HPDE6-E6E7 (cell line): ENCODE measurements at regions not wholly inside any gene's neighbourhood (a gene's known extent, or its start where the extent isn't known, plus 50 kb on each side); places are given as distances from the start of the nearest gene placed in this dataset.
"Not testable (repeated sequence)": the region's sequence is repeated elsewhere in the genome, so short reads cannot be mapped to it uniquely, and the experiment has no call there.

Experiments used
- DNase-seq: peaks from one replicate; pipeline ENCODE4 v3.0.0; 2011; ENCODE audit warnings: missing footprints; ENCODE audit errors: extremely low spot score

DNA sequence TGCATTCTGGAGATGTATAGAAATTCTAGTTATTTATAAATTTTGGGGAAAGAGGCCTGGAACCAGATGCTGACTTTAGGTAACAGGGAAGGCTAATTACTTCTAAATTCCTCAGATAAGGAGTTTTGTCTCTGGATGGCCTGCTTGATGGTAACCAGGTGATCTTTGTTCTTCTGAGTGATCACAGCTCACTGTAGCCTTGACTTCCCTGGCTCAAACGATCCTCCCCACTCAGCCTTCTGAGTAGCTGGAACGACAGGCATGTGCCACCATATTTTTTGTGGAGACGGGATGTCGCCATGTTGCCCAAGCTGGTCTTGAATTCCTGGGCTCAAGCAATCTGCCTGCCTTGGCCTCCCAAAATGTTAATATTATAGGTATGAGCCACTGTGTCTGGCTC, 54.4 kb upstream of the MSH6 start:
- no peak for DNase-seq

DNA sequence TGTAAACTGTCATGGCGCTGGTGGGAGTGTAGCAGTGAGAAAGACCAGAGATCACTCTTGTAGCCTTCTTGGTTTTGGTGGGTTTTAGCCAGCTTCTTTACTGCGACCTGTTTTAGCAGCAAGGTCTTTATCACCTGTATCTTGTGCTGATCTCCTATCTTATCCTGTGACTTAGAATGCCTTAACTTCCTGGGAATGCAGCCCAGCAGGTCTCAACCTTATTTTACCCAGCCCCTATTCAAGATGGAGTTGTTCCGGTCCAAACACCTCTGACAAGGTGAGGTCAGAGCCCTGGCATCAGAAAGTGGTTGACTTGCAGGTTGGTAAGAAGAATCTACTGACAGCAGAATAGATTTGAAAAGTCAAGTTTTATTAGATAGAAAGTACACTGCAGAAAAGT, 55.0 kb upstream of the MSH6 start:
- no peak for DNase-seq

DNA sequence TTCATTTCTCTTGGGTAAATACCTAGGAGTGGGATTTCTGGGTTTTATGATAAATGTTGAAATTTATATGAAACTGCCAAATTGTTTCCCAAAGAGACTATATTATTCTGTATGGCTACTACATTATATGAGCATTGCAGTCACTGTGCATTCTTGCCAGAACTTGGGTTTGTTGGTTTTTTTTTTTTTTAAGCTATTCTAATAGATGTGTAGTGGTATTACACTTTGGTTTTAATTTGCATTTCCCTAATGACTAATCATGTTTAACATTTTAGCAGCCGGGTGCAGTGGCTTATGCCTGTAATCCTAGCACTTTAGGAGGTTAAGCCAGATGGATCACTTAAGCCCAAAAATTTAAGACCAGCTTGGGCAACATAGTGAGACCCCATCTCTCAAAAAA, 56.0 kb upstream of the MSH6 start:
- not testable (repeated sequence) for DNase-seq

DNA sequence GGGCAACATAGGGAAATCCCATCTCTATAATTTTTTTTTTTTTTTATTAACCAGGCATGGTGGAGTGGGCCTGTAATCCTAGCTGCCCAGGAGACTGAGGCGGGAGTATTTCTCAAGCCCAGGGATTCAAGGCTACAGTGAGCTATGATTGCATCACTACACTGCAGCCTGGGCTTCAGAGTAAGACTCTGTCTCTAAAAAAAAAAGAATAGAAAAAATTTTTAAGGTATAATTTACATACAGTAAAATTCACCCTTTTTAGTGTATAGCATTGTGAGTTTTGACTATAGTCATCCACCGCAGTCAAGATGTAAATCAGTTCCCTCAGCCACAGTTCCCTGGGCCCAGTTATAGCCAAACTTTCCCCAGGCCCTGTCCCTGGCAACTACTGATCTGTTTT, 57.1 kb upstream of the MSH6 start:
- DNase-seq = no peak

DNA sequence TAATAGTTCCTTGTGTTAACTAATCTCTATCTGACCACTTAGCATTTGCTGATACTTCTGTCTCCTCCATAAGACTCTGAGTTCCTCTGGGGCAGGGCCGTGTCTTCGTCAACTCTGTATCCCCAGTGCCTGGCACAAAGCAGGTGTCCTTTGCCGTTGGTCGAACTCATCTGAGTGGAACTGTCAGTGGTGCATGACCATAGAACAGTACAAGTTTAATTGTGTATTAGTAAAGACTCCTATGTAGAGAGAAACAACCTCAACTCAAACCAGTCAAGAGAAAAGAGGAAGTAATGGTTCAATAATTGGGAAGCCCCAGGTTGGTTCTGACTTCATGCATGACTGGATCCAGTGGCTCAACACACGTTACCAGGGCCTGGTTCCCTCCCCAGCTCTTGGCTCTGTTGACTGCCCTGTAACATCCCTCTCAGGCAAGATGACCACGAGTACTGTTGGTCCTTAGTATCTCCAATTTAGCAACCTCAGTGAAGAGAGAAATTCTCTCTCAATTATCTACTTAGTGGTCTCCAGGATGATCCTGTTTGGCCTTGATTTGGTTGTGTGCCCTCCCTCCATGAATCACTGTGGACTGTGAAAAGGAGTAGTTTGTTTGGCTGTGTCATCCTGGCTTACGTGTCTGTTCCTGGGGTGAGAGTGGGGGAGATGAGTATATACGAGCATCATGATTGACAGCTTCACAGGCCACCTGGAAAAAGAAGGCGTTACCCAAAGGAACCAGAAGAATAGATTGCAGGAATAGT, 58.5 kb upstream of the MSH6 start:
- peak; percentile 29 for DNase-seq

DNA sequence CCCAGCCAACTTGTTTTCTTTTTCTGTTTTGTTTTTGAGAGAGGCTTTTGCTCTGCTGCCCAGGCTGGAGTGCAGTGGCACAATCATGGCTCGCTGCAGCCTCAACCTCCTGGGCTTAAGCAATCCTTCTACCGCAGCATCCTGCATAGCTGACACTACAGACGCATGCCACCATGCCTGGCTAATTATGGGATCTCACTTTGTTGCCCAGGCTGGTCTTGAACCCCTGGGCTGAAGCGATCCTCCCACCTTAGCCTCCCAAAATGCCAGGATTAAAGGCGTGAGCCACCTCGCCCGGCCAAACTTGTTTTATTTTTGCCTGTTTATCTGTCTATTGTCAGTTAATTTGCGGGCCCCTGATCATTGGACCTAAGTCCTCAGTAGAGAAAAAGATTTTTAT, 61.6 kb upstream of the MSH6 start:
- DNase-seq = no peak

DNA sequence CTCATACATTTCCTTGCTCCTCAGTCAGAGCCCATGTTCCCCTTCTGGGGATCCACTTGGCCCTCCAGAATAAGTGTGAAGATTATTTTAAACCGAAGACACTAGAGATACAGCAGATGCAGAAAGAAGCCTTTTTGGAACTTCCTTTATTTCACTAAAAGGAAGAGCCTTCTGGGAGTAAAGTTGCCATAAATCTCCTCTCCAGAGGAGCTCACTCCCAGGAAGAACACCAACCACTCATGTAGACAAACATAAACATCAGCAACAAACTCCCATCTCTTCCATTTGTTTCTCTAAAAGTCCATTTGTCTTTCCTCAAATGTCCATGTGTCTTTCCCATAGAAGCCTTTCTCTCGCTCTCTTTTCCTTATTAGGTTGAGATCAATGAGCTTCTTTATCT, 62.4 kb upstream of the MSH6 start:
- DNase-seq = no peak

DNA sequence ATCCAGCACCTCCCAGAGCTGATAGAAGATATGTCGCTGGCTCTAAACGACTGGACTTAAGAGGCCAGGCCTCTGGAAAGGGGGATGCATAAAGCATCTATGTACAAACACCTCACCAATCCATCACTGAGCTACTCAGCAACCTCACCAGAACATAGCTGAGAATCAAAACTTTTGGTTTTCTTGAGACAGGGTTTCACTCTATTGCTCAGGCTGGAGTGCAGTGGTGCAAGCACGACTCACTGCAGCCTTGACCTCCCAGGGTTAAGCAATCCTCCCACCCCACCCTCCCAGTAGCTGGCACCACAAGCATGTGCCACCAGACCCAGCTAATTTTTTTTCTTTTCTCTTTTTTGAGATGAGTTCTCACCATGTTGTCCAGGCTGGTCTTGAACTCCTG, 62.9 kb upstream of the MSH6 start:
- DNase-seq = no peak

DNA sequence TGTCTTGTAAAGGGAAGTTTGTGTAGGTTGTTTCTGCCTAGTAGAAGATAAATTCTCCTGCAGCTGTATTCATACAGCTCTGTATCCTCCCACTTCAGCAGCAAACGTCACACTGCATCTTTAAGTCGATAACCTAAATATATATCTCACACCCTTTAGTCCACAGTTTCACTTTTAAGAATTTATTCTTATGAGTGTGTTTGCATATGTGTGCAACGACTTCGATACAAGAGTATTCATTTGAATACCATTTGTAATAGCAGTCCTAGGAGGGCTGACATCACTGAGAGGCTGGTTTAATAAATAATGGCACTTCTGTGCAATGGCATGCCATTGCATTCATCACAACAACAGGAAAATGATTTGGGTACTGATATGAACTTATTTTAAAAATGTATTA, 63.8 kb upstream of the MSH6 start:
- no peak for DNase-seq

DNA sequence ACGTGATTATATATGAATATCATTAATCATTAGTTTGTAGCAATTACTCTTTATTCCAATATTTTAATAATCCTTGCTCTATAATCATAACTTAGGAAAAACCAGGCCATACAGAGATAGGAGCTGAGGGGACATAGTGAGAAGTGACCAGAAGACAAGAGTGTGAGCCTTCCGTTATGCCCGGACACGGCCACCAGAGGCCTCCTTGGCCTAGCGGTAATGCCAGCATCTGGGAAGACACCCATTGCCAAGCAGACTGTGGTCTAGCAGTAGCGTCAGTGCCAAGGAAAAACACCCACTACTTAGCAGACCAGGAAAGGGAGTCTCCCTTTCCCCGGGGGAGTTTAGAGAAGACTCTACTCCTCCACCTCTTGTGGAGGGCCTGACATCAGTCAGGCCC, 66.6 kb upstream of the MSH6 start:
- DNase-seq = not testable (repeated sequence)

DNA sequence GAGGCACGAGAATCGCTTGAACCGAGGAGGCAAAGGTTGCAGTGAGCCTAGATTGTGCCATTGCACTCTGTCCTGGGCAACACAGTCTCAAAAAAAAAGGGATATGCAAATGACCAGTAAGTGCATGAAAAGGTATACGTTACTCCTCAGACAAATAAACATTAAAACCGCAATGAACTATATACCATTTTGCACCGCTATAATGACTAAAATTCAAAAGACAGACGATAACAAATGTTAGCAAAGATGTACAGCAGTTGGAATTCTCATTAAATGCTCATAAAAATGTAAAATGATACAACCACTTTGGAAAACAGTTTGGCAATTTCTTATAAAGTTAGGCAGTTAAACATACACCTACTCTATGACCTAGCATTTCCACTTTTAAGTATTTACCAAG, 67.4 kb upstream of the MSH6 start:
- no peak for DNase-seq

DNA sequence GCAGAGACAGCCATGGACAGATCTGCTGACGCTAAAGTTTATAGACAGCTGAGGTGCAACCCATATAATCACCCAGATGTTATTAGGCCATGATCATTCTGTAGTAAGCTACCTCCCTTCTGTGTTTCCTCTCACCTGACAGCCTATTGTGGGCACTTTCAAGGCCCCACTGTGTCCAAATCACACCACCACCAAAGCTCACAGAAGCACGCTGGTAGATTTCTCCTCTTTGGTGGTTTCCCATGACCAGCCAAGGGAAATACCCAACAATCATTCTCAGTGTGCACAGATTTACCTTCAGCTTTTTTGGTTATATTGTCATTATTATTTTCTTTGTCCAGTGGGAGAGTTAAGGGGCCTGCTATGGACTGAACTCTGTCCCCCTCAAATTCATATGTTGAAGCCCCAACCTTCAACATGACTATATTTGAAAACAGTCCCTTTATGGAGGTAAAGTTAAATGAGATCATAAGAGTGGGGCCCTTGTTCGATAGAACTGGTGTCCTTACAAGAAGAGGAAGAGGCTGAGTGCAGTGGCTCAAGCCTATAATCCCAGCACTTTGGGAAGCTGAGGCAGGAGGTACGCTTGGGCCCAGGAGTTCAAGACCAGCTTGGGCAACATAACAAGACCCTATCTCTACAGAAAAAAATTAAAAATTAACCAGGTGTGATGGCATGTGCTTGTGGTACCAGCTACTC, 74.0 kb upstream of the MSH6 start:
- DNase-seq = no peak

DNA sequence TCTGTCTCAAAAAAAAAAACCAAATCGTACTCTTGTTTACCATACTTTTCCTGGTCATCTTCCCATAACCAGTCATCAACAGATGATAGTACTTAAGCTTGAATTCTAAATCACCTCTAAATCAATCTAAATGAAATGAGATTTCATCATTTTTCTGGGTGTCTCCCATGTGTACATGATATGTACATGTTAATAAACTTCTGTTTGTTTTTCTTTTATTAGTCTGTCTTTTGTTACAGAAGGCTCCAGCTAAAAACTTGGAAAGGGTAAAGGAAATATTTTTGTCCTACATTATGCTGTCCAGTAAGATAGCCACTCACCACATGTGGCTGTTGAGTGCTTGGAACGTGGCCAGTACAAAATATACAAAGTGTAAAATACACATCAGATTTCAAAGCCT, 78.7 kb upstream of the MSH6 start:
- no peak for DNase-seq

DNA sequence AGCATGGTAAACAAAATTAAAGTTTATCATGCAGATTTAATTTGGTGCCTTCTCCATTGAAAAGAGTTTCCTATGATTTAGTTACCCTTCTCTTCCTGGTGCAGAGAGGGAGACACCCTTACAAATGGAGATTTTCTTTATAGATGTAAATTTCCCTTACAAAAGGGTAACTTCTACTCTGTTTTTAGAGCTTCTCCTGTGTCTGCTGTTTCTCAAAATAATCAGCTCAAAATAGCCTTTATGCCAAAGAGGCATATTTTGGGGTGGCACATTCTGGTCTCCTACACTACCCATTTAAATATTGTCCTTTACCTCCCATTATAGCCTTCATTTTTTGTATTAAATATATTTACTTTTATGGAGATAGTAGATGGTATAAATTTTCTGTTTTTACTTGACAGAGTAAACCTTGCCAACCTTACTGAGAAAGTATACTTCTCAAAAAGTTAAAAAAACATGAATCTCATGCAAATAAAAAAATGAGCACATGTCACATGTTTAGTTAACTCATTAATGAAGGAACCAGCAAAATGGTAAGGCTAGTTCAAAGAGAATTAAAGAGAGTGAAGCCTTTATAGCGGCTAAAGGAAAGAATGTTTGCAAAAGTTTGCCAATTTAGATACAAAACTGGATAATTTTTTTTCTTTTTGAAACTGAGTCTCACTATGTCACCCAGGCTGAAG, 83.3 kb upstream of the MSH6 start:
- DNase-seq = no peak

DNA sequence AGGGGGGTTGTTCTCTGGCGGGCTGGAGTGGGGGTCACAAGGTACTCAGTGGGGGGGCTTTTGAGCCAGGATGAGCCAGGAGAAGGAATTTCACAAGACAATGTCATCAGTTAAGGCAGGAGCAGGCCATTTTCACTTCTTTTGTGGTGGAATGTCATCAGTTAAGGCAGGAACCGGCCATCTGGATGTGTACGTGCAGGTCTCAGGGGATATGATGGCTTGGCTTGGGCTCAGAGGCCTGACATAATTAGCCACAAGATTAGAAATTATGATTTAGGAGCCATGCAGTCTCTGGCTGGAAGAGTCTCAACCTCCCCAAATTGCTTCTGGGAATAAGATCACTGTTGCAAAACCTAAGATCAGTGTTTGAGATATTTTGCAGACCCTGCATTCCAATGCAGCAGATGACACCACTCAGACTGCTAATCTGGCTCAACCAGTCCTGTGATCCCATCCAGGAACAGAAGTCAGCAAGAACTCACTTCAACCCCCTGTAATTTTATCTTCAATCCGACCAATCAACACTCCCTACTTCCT, 84.4 kb upstream of the MSH6 start:
- DNase-seq = not testable (repeated sequence)

DNA sequence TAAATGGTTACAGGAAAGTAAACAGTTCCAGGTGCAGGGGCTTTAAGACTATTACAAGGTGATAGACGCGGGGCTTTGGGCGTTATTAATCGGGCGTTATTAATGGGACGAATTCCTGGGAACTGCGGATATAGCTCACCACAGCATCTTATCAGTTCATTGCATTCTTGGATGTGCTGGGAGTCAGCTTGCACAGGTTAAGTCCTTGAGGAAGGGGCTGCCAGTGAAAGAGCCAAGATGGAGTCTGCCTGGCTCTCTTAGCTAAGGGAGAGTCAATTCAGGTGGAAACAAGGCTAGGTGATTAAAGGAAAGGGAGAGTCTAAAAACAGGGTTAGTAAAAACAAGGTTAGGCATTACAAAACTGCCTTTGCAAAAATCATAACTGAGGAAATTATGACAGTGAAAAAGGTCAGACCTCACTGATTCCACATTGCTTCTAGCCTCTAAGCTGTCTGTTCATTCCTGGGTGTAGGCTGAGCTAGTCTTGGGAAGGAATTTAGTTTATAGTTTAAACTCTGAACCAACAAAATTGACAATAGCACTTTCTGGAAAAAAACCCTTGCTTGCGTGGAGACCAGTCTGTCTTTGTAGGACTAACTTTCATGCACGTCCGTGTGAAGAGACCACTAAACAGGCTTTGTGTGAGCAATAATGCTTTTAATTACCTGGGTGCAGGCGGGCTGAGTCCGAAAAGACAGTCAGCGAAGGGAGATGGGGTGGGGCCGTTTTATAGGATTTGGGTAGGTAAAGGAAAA, 85.1 kb upstream of the MSH6 start:
- DNase-seq = not testable (repeated sequence)

DNA sequence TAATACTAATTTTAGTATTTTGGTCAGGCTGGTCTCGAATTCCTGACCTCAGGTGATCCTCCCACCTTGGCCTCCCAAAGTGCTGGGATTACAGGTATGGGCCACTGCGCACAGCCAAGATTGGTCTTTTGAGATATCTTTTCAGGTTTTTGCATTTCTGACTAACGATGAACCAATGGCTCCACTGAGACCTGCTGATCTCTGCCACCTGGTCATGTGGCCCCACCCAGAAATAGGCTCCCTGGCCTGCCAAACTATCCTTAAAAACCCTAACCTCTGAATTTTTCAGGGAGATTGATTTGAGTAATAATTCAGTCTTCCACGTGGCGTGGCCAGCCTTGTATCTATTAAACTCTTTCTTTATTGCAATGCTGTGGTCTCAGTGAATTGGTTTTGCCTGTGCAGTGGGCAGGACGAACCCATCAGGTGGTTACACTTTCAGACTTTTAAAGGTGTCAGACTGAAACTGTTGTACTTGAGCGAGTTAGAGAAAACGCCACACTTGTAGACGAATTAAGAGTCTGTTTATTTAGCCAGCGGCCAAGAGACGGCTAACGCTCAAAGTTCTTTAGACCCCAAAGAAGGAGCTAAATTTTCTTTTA, 85.8 kb upstream of the MSH6 start:
- no peak for DNase-seq

DNA sequence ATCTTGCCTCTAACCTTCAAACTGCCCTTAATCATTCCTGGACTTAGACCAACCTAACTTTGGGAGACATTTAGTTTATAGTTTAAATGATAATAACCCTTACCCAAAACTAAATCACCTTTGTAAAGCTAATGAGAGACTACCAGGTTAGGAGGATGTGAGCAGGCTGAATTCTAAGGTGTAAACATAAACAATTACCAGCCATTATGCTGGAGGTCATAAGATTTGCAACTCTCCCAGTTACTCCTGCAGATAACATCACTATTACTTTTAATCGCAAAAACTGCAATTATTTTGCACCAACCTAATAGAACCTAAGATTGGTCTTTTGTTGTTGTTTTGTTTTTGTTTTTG, 86.5 kb upstream of the MSH6 start:
- no peak for DNase-seq

DNA sequence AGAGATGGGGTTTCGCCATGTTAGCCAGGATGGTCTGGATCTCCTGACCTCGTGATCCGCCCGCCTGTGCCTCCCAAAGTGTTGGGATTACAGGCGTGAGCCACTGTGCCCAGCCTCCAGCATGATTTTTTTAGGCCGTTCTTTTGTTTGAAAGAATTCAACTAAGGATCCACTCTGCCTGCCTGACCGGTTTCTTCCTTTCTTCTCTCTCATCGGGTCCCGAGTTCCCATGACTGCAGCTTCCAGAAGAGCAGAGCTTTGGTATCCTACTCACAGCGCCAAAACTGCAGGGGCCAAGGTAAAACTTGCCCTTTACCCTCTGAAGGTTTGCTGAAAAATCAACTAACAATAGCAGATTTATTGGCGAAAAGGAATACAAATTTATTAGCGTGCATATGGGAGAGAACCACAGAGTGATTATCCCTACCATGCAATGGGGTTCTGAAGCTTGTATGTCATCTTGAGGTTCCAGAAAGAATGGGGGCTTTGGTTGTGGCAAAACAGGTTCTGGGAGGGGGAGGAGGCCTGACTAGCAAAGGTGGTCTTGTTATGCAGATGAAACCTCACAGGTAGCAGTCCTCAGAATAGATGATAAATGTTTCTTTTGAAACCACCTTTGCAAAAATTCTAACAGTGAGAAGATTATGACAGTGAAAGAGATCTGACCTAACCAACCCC, 87.0 kb upstream of the MSH6 start:
- no peak for DNase-seq

DNA sequence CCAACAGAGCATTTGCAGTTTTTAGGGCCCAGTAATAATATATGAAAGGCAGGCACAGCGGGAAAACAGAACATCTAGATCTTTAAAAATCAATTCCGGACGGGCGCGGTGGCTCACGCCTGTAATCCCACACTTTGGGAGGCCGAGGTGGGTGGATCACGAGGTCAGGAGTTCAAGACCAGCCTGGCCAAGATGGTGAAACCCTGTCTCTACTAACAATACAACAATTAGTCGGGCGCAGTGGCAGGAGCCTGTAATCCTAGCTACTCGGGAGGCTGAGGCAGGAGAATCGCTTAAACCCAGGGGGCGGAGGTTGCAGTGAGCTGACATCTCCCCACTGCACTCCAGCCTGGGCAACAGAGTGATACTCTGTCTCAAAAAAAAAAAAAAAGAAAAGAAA, 88.5 kb upstream of the MSH6 start:
- DNase-seq = not testable (repeated sequence)

DNA sequence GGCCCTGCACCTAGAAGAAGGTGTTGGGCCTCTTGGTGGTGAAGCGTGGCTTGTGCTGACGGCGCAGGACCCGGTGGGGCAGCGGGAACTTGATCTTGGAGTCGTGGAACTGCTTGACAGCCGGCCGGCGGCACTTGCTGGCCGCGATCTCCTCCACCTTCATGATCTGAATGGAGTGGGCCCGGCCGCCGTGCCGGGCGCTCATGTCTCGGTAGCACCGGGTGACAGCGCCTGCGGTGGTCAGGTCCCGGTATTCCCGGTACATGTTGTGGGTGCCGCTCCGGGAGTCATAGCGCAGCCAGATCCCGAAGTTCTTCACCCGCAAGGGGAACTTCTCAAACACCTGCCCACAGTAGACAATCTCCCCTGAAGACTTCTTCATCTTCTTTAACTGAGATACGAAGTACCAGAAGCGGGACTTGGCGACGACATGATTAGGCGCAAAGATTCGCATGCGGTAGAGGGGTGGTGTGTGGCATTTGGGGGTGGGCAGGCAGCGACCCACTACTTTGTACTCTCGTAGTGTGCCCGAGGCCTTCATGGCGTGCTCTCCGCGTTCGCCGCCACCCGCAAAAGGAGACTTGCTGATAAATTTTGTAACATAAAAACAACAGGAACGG, 92.1 kb upstream of the MSH6 start:
- DNase-seq = not testable (repeated sequence)
